Endothelial cell of umbilical vein (primary cell): ENCODE measurements at regions not wholly inside any gene's neighbourhood (a gene's known extent, or its start where the extent isn't known, plus 50 kb on each side); places are given as distances from the start of the nearest gene placed in this dataset.

Experiments
- CTCF ChIP-seq, 2 donors: IDR thresholded peaks; 1 replicate in 1 of 2; 2 replicates in 1 of 2; pipeline ENCODE4 v1.5.1; 2011; ENCODE audit warnings: low read length in 2 of 2, mild to moderate bottlenecking in 2 of 2, moderate library complexity in 2 of 2, control low read depth in 1 of 2, inconsistent platforms in 1 of 2, low read depth in 1 of 2; ENCODE audit not compliant: insufficient read depth in 1 of 2; ENCODE audit errors: extremely low read depth in 1 of 2
- EZH2 ChIP-seq: IDR thresholded peaks from 2 replicates; pipeline ENCODE4 v1.6.1; 2012; ENCODE audit warnings: borderline replicate concordance, low read depth, mild to moderate bottlenecking, moderate library complexity, low read length, inconsistent platforms; ENCODE audit not compliant: severe bottlenecking
- FOS ChIP-seq: IDR thresholded peaks from 2 replicates; pipeline ENCODE4 v1.6.1; 2011; ENCODE audit warnings: mild to moderate bottlenecking, low read length, moderate library complexity, borderline replicate concordance; ENCODE audit not compliant: insufficient read depth
- GATA2 ChIP-seq: IDR thresholded peaks from 2 replicates; pipeline ENCODE4 v1.7.0; 2011; ENCODE audit warnings: low read depth, mild to moderate bottlenecking, moderate library complexity, mixed read lengths, low read length; ENCODE audit not compliant: insufficient read length, insufficient read depth
- JUN ChIP-seq: IDR thresholded peaks from 2 replicates; pipeline ENCODE4 v1.6.1; 2011; ENCODE audit warnings: borderline replicate concordance, low read depth; ENCODE audit not compliant: insufficient read length, insufficient read depth
- MAX ChIP-seq: IDR thresholded peaks from 2 replicates; pipeline ENCODE4 v1.6.1; 2011; ENCODE audit not compliant: insufficient read depth, insufficient read length
- MYC ChIP-seq: IDR thresholded peaks from one replicate; pipeline ENCODE4 v1.6.1; 2011; ENCODE audit warnings: mild to moderate bottlenecking, low read depth, low read length
- POLR2A ChIP-seq: IDR thresholded peaks from 2 replicates; pipeline ENCODE4 v1.6.1; 2012; ENCODE audit warnings: low read depth, mild to moderate bottlenecking, control low read depth, low read length
- POLR2AphosphoS5 ChIP-seq: IDR thresholded peaks from 2 replicates; pipeline ENCODE4 v1.6.1; 2012; ENCODE audit warnings: low read depth, mild to moderate bottlenecking, control low read depth, low read length, moderate library complexity; ENCODE audit not compliant: insufficient read depth

GRCh38 chr5:12080761-12081160 is 176.5 kb upstream of the CTNND2 start:
- TF ChIP-seq CTCF (IDR thresholded peaks at IDR 0.05; ENCODE audit: extremely low read depth in 1 of 2, insufficient read depth in 1 of 2, low read depth in 1 of 2, low read length in 2 of 2) = no peak
- TF ChIP-seq POLR2AphosphoS5 = no peak
- no peak for TF ChIP-seq FOS
- TF ChIP-seq MAX = no peak
- TF ChIP-seq JUN = no peak
- TF ChIP-seq EZH2 = no peak
- TF ChIP-seq MYC = no peak
- no peak for TF ChIP-seq POLR2A
- no peak for TF ChIP-seq GATA2
